Adrenal gland (tissue), 9 donors: ENCODE measurements at regions not wholly inside any gene's neighbourhood (a gene's known extent, or its start where the extent isn't known, plus 50 kb on each side); places are given as distances from the start of the nearest gene placed in this dataset.
A peak's percentile ranks its signal among the peaks of the same experiment; 100 is the strongest.

Experiments used
- DNase-seq, 7 donors: peaks; one replicate each; pipeline ENCODE4 v3.0.0-alpha.2; 2019 to 2020
- H3K27ac ChIP-seq, 5 donors: fragments of 200-600 bp; sonication (generic) in 4 of 5; 1 replicate in 3 of 5; 2 replicates in 2 of 5; pipeline versions ENCODE4 v1.5.1 to v1.8.0; 2016 to 2020; ENCODE audit warnings: mild to moderate bottlenecking in 1 of 5
- H3K27me3 ChIP-seq: fragments of 200-600 bp; 2 replicates; pipeline ENCODE4 v1.8.0; 2021
- H3K36me3 ChIP-seq, 2 donors: fragments of 200-600 bp; replicated peaks in 1 of 2; 1 replicate in 1 of 2; 2 replicates in 1 of 2; pipeline versions ENCODE4 v1.5.1 to v1.8.0; 2018 to 2022
- H3K4me1 ChIP-seq, 2 donors: fragments of 200-600 bp; replicated peaks in 1 of 2; 1 replicate in 1 of 2; 2 replicates in 1 of 2; pipeline versions ENCODE4 v1.5.1 to v1.8.0; 2018 to 2021
- H3K4me3 ChIP-seq, 4 donors: fragments of 200-600 bp; sonication (generic) in 3 of 4; one replicate each; pipeline ENCODE4 v1.5.1; 2016 to 2018
- H3K9me3 ChIP-seq, 3 donors: fragments of 200-600 bp; sonication (generic) in 1 of 3; replicated peaks in 1 of 3; 1 replicate in 2 of 3; 2 replicates in 1 of 3; pipeline versions ENCODE4 v1.5.1 to v1.8.0; 2016 to 2021
- POLR2A ChIP-seq, 2 donors: fragments of 450-650 bp; IDR thresholded peaks; one replicate each; pipeline ENCODE4 v1.6.1; 2017; ENCODE audit warnings: antibody characterized with exemption in 2 of 2, mild to moderate bottlenecking in 2 of 2, moderate library complexity in 1 of 2
- WGBS, 4 donors: extraction: QIAGEN DNeasy Blood & Tissue Kit in 2 of 4; methylation state at CpG; one replicate each; pipeline versions ENCODE4 v1.1.5 to v1.1.7; 2013 to 2017; 5-methylcytosine and 5-hydroxymethylcytosine counted together
- intact Hi-C, 2 donors: fragments of 100-400 bp; cut with DNase I; formaldehyde crosslinking; loops; one replicate each; pipeline versions ENCODE4 v1.14.1 to v1.15.0; 2022 to 2023
- TF ChIP-seq, protein P1 (sequence below), 6 experiments: fragments of 450-650 bp in 4 of 6; fragments of 200-600 bp in 2 of 6; sonication (generic) in 1 of 6; IDR thresholded peaks; 1 replicate in 5 of 6; 2 replicates in 1 of 6; pipeline versions ENCODE4 v1.5.1 to v1.8.0; 2016 to 2021; ENCODE audit warnings: antibody characterized with exemption in 6 of 6, mild to moderate bottlenecking in 2 of 6, moderate library complexity in 1 of 6
- donor health status: healthy with polysubstance abuse.
- donor health status: Bipolar disorder and iron deficiency.
- donor health status: DM: yes; HTN: yes; CAD: no.
- donor health status: DM: no; HTN: no; CAD: no.
- donor health status: DM: no; HTN: no; CAD: no.

DNA sequence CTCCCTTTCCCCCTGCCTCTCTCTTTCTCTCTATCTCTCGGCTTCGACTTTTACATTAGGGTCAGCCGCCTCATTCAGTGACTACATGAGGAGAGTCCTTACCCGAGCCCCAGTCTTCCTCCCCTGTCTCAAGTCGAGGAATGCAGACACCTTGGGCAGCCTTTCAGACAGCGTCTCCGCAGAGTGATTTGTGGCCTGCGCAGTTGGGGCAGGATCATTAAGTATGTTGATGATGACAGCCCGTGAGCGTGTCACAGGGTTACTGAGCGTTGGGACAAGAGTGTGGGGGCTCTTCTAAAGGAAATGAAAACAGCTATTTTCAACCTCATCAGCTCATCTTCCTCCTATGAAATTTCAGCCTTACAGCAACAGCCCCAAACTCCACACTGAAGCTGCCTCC is 312.1 kb upstream of the GATB start:
- no peak overlapping the region for H3K4me3 ChIP-seq
- DNase-seq, result no peak
- intact Hi-C loops, result no loop called here
- no peaks in the 10 kb centered on the region for H3K36me3 ChIP-seq
- peak overlapping the region in 1 of 5 donors; percentile 30 for H3K27ac ChIP-seq
- TF ChIP-seq POLR2A (IDR thresholded peaks at IDR 0.05), result no peak
- TF ChIP-seq, protein P1, sequence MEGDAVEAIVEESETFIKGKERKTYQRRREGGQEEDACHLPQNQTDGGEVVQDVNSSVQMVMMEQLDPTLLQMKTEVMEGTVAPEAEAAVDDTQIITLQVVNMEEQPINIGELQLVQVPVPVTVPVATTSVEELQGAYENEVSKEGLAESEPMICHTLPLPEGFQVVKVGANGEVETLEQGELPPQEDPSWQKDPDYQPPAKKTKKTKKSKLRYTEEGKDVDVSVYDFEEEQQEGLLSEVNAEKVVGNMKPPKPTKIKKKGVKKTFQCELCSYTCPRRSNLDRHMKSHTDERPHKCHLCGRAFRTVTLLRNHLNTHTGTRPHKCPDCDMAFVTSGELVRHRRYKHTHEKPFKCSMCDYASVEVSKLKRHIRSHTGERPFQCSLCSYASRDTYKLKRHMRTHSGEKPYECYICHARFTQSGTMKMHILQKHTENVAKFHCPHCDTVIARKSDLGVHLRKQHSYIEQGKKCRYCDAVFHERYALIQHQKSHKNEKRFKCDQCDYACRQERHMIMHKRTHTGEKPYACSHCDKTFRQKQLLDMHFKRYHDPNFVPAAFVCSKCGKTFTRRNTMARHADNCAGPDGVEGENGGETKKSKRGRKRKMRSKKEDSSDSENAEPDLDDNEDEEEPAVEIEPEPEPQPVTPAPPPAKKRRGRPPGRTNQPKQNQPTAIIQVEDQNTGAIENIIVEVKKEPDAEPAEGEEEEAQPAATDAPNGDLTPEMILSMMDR (IDR thresholded peaks at IDR 0.05), result no peak
- H3K4me1 ChIP-seq, result peaks cover 5 to 13% of the 10 kb centered on the region in 2 donors
- whole genome bisulfite sequencing, 4 donors, result 88 to 94% (median 91%) methylated on average over 11 of the region's 11 CpGs
- no peaks in the 10 kb centered on the region for H3K9me3 ChIP-seq
- no peaks in the 10 kb centered on the region for H3K27me3 ChIP-seq

DNA sequence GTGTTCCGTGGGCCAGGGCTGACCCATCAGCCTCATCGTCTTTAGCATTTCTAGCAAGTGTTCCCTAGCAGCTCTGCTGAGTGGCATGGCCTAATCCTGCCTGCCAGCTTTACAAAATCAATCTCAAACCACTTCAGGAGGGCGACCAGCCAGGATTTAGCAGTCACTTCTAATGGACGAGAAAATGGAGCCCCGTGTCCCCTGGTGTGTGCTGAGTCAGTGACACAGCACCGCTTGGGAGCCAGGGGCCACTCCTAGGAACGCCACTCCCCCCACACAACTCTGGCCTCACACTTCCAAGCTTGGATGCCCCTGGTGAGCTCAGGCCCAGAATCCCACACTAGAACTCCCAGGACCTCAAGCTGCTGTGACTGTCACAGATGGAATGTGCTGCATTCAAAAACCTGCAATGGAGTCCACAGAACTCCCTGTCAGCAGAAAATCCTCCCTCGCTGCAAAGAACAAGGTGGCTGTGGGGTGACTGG is 311.2 kb upstream of the GATB start:
- no peak for TF ChIP-seq POLR2A (IDR thresholded peaks at IDR 0.05)
- TF ChIP-seq, protein P1 (IDR thresholded peaks at IDR 0.05), result no peak
- H3K4me3 ChIP-seq, result no peak overlapping the region
- intact Hi-C loops, result no loop called here
- no peaks in the 10 kb centered on the region for H3K9me3 ChIP-seq
- no peak for DNase-seq
- WGBS, 4 donors, result 80 to 100% (median 87%) methylated on average over 1 to 8 of the region's 8 CpGs
- H3K27me3 ChIP-seq, result no peaks in the 10 kb centered on the region
- peaks cover 5 to 13% of the 10 kb centered on the region in 2 donors for H3K4me1 ChIP-seq
- no peaks in the 10 kb centered on the region for H3K36me3 ChIP-seq
- H3K27ac ChIP-seq, result no peak overlapping the region

DNA sequence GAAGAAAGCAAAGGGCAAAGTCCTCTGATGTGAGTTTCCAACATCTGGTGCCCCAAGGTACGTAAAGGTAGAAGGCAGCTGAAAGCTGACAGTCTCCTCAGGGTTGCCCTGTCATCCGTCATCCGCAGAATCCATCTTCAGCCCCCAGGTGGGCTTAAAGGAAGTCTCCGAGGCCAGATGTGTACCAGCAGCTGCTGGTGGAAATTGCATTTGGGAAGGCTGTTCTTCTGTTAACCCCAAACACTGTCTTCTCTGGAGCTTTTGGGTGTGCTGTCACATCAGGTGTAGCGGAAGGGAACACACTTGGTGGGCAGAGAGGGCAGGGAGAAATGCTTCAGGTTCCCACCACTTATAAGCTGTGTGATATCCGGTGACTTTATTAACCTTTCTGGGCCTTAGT is 310.0 kb upstream of the GATB start:
- no peak for DNase-seq
- Histone ChIP-seq H3K4me3 (no peak overlapping the region), H3K9me3 (no peaks in the 10 kb centered on the region), H3K27ac (no peak overlapping the region), H3K36me3 (no peaks in the 10 kb centered on the region), H3K27me3 (no peaks in the 10 kb centered on the region), H3K4me1 (peaks cover 5 to 13% of the 10 kb centered on the region in 2 donors)
- intact Hi-C loops, result no loop called here
- 96 to 98% (median 96%) methylated on average over 4 to 6 of the region's 6 CpGs for WGBS, 4 donors
- TF ChIP-seq, protein P1 (IDR thresholded peaks at IDR 0.05), result no peak
- TF ChIP-seq POLR2A (IDR thresholded peaks at IDR 0.05), result no peak

DNA sequence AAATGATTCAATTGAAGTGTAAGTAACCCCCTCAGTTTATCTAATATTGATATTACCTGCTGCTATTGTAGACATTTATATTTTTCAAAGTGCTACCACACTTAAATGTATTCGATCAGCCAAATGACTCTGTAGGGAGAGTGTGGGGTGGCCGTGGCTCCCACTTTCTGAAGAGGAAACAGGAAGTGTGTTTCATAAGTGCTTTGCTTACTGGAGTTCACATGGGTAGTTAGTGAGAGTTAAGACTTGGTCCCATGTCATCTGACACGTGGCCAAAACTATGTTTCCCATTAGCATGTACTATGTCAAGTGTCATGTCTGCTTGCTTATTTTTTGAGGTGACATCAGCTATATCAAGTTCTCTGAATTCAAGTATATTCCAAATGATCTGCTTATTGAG is 308.1 kb upstream of the GATB start:
- Histone ChIP-seq H3K27me3 (no peaks in the 10 kb centered on the region), H3K9me3 (no peaks in the 10 kb centered on the region), H3K27ac (no peak overlapping the region), H3K36me3 (no peaks in the 10 kb centered on the region), H3K4me3 (no peak overlapping the region), H3K4me1 (peaks cover under 1 to 7% of the 10 kb centered on the region in 2 donors)
- WGBS, 4 donors, result 77 to 82% (median 79%) methylated on average over 3 of the region's 3 CpGs
- DNase-seq, result no peak
- TF ChIP-seq, protein P1 (IDR thresholded peaks at IDR 0.05), result no peak
- TF ChIP-seq POLR2A (IDR thresholded peaks at IDR 0.05), result no peak
- intact Hi-C loops, result no loop called here
